GM23338 (cell line): ENCODE measurements at regions not wholly inside any gene's neighbourhood (a gene's known extent, or its start where the extent isn't known, plus 50 kb on each side); places are given as distances from the start of the nearest gene placed in this dataset.

Source experiments
- ATAC-seq: fragments of 200-7000 bp; cut with Tn5 transposase; 3 replicates; pipeline ENCODE4 v1.9.1; 2020
- DNase-seq: peaks from one replicate; pipeline ENCODE4 v3.0.0-alpha.2; 2015; ENCODE audit warnings: low spot score
- H2AFZ ChIP-seq: fragments of 200-600 bp; sonication (generic); 2 replicates; pipeline ENCODE4 v1.8.0; 2016; ENCODE audit warnings: antibody characterized with exemption, mild to moderate bottlenecking, moderate library complexity
- H3F3A ChIP-seq: fragments of 200-600 bp; sonication (generic); replicated peaks from 2 replicates; pipeline ENCODE4 v1.8.0; 2017; ENCODE audit warnings: antibody characterized with exemption, mixed run types, low read depth
- H3K27ac ChIP-seq: fragments of 200-600 bp; sonication (generic); 2 replicates; pipeline ENCODE4 v1.6.1; 2016; ENCODE audit warnings: low read depth
- H3K27me3 ChIP-seq: fragments of 200-600 bp; sonication (generic); 2 replicates; pipeline ENCODE4 v1.8.0; 2016; ENCODE audit warnings: mild to moderate bottlenecking, mixed run types, moderate library complexity; ENCODE audit not compliant: insufficient read depth
- H3K36me3 ChIP-seq: fragments of 200-600 bp; sonication (generic); 2 replicates; pipeline ENCODE4 v1.8.0; 2016; ENCODE audit warnings: mild to moderate bottlenecking; ENCODE audit not compliant: insufficient read depth
- H3K4me1 ChIP-seq: fragments of 200-600 bp; sonication (generic); 2 replicates; pipeline ENCODE4 v1.8.0; 2016; ENCODE audit warnings: mild to moderate bottlenecking, moderate library complexity; ENCODE audit not compliant: insufficient read depth
- H3K4me2 ChIP-seq: fragments of 200-600 bp; sonication (generic); 2 replicates; pipeline ENCODE4 v1.7.1; 2017; ENCODE audit warnings: mixed run types
- H3K4me3 ChIP-seq: fragments of 200-600 bp; sonication (generic); 2 replicates; pipeline ENCODE4 v1.6.1; 2016; ENCODE audit warnings: mixed run types
- H3K79me2 ChIP-seq: fragments of 200-600 bp; sonication (generic); replicated peaks from 2 replicates; pipeline ENCODE4 v1.8.0; 2017; ENCODE audit warnings: mild to moderate bottlenecking; ENCODE audit not compliant: insufficient read depth
- H3K9me2 ChIP-seq: fragments of 200-600 bp; sonication (generic); 2 replicates; pipeline ENCODE4 v1.8.0; 2017; ENCODE audit not compliant: insufficient read depth
- H4K20me1 ChIP-seq: fragments of 200-600 bp; sonication (generic); replicated peaks from 2 replicates; pipeline ENCODE4 v1.8.0; 2017; ENCODE audit warnings: mild to moderate bottlenecking; ENCODE audit not compliant: insufficient read depth
- H3K27ac Mint-ChIP-seq: 2 replicates; pipeline ENCODE4 v1.8.0; 2020; ENCODE audit warnings: inconsistent platforms, mild to moderate bottlenecking, moderate library complexity, mixed read lengths
- H3K27me3 Mint-ChIP-seq: 3 replicates; pipeline ENCODE4 v1.8.0; 2022; ENCODE audit warnings: low read depth, mild to moderate bottlenecking, moderate library complexity, mixed read lengths, inconsistent platforms; ENCODE audit not compliant: insufficient read depth, poor library complexity
- H3K36me3 Mint-ChIP-seq: 3 replicates; pipeline ENCODE4 v1.8.0; 2021; ENCODE audit warnings: low read depth, mild to moderate bottlenecking, inconsistent platforms, moderate library complexity, mixed read lengths
- H3K4me1 Mint-ChIP-seq: 3 replicates; pipeline ENCODE4 v1.8.0; 2020; ENCODE audit warnings: mild to moderate bottlenecking, inconsistent platforms, mixed read lengths
- H3K4me3 Mint-ChIP-seq: 3 replicates; pipeline ENCODE4 v1.8.0; 2021; ENCODE audit warnings: moderate library complexity, mild to moderate bottlenecking, inconsistent platforms, mixed read lengths
- H3K9me3 Mint-ChIP-seq: 3 replicates; pipeline ENCODE4 v1.8.0; 2020; ENCODE audit warnings: moderate library complexity, mild to moderate bottlenecking, inconsistent platforms, mixed read lengths
- CTCF ChIP-seq, 2 experiments: fragments of 200-600 bp in 1 of 2; sonication (generic) in 1 of 2; conservative IDR thresholded peaks; 2 replicates each; pipeline versions ENCODE4 v1.5.1 to v1.6.1; 2016 to 2017; ENCODE audit warnings: antibody characterized with exemption in 2 of 2, low read depth in 2 of 2, mild to moderate bottlenecking in 2 of 2, moderate library complexity in 1 of 2
- ETS1 ChIP-seq: IDR thresholded peaks from 2 replicates; pipeline ENCODE4 v1.6.1; 2016; ENCODE audit warnings: antibody characterized with exemption
- EZH2phosphoT487 ChIP-seq: fragments of 200-600 bp; sonication (generic); IDR thresholded peaks from one replicate; pipeline ENCODE4 v1.8.1; 2018; ENCODE audit warnings: antibody characterized with exemption; ENCODE audit not compliant: unreplicated experiment
- STAT1 ChIP-seq: IDR thresholded peaks from one replicate; pipeline ENCODE4 v1.6.1; 2016; ENCODE audit warnings: antibody characterized with exemption; ENCODE audit not compliant: unreplicated experiment
- ZNF114 ChIP-seq: fragments of 250-450 bp; sonication (Bioruptor Pico); IDR thresholded peaks from 2 replicates; pipeline ENCODE4 v1.5.0; 2020; ENCODE audit warnings: mild to moderate bottlenecking, moderate library complexity
- ZNF331 ChIP-seq: fragments of 250-450 bp; sonication (Bioruptor Pico); IDR thresholded peaks from 2 replicates; pipeline ENCODE4 v1.5.0; 2020; ENCODE audit warnings: low read depth, mild to moderate bottlenecking, moderate library complexity
- ZNF462 ChIP-seq: fragments of 250-450 bp; sonication (Bioruptor Pico); IDR thresholded peaks from 2 replicates; pipeline ENCODE4 v1.5.0; 2020; ENCODE audit warnings: mild to moderate bottlenecking, moderate library complexity

DNA sequence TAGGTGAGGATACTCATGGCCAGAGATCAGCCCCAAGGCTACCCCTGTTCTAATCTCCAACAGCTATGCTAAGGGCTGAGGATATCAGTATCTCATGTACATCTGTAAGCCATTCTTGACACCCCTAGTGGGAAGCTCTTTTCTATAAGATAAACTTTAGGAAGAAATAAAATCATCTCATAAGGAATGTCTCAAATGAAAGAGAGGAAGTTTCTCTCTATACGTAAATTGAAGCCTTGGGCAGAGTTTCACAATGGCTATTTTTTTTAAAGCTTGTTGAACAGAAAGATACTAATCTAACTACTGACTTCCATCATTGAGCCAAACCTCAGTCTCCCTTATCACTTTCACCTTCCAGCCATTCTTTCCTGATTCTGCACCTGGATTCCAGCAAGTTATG, 405.7 kb downstream of the PRR16 start (continued):
- TF ChIP-seq ZNF462: no peak
- no peak for TF ChIP-seq ZNF114 (CRISPR knock-in tag)

DNA sequence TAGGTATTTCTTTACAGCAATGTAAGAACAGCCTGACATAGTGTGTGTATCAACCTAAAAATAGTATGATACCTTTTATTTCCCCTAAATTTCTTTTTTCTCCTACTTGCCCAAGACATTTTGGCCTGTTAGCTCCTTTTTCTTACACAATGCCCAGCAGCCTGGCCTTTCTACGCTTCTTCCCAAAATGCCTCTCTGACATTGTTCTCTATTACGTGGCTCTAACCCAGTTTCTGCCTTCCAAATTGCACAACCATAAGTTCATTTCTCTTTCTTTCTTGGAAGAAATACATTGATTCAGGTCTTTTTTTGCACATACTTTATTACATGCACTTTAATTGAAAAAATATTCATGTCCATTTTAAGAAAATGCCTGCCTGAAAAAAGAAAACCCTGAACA, 408.2 kb downstream of the PRR16 start:
- Mint-ChIP-seq H3K4me3 (no peak overlapping the region), H3K36me3 (no peaks in the 10 kb centered on the region), H3K27me3 (no peaks in the 10 kb centered on the region), H3K27ac (no peak overlapping the region), H3K9me3 (no peaks in the 10 kb centered on the region), H3K4me1 (peaks cover 14% of the 10 kb centered on the region)
- Histone ChIP-seq H2AFZ (no peak overlapping the region), H3K4me3 (no peak overlapping the region), H3K79me2 (no peaks in the 10 kb centered on the region), H3F3A (no peaks in the 10 kb centered on the region), H3K27ac (no peak overlapping the region), H3K27me3 (no peaks in the 10 kb centered on the region), H3K36me3 (no peaks in the 10 kb centered on the region), H4K20me1 (no peaks in the 10 kb centered on the region), H3K4me2 (no peak overlapping the region), H3K4me1 (peaks cover 18% of the 10 kb centered on the region), H3K9me2 (no peaks in the 10 kb centered on the region)
- ATAC-seq (no peak), DNase-seq (no peak)
- TF ChIP-seq STAT1 (no peak), ZNF462 (no peak), CTCF (conservative IDR thresholded peaks at IDR 0.05; ENCODE audit: low read depth in 2 of 2) (no peak), ZNF331 (no peak), ETS1 (no peak), EZH2phosphoT487 (no peak)
